Stomach (tissue), 8 donors: ENCODE measurements at regions not wholly inside any gene's neighbourhood (a gene's known extent, or its start where the extent isn't known, plus 50 kb on each side); places are given as distances from the start of the nearest gene placed in this dataset.

Source experiments
- DNase-seq, 2 donors: peaks; one replicate each; pipeline versions ENCODE4 v3.0.0 to v3.0.0-alpha.2; 2013 to 2019
- H3K27ac ChIP-seq, 5 donors: fragments of 200-600 bp in 4 of 5; sonication (generic) in 4 of 5; one replicate each; pipeline ENCODE4 v1.5.1; 2013 to 2019; ENCODE audit warnings: mild to moderate bottlenecking in 1 of 5, moderate library complexity in 1 of 5
- H3K27me3 ChIP-seq, 3 donors: fragments of 200-600 bp; sonication (generic); one replicate each; pipeline ENCODE4 v1.5.1; 2017 to 2019; ENCODE audit warnings: mixed run types in 1 of 3
- H3K36me3 ChIP-seq, 4 donors: fragments of 200-600 bp; sonication (generic); 1 replicate in 3 of 4; 2 replicates in 1 of 4; pipeline ENCODE4 v1.5.1; 2016 to 2019
- H3K4me1 ChIP-seq, 4 donors: fragments of 200-600 bp; sonication (generic); one replicate each; pipeline ENCODE4 v1.5.1; 2016 to 2019
- H3K4me3 ChIP-seq, 4 donors: fragments of 200-600 bp; sonication (generic) in 3 of 4; one replicate each; pipeline ENCODE4 v1.5.1; 2016 to 2019; ENCODE audit warnings: mild to moderate bottlenecking in 1 of 4
- H3K9me3 ChIP-seq, 4 donors: fragments of 200-600 bp; sonication (generic); one replicate each; pipeline ENCODE4 v1.5.1; 2016 to 2019
- EP300 ChIP-seq: sonication (generic); formaldehyde crosslinking; IDR thresholded peaks from one replicate; pipeline ENCODE4 v1.6.1; 2017; ENCODE audit warnings: antibody characterized with exemption
- POLR2A ChIP-seq, 4 donors: fragments of 450-650 bp; IDR thresholded peaks; one replicate each; pipeline ENCODE4 v1.6.1; 2016; ENCODE audit warnings: antibody characterized with exemption in 4 of 4, control low read depth in 2 of 4, mild to moderate bottlenecking in 1 of 4, moderate library complexity in 1 of 4
- POLR2AphosphoS5 ChIP-seq, 3 donors: sonication (generic); formaldehyde crosslinking; IDR thresholded peaks; one replicate each; pipeline ENCODE4 v1.6.1; 2016; ENCODE audit warnings: antibody characterized with exemption in 3 of 3
- WGBS, 5 donors: extraction: QIAGEN DNeasy Blood & Tissue Kit in 3 of 5; methylation state at CpG; one replicate each; pipeline versions ENCODE4 v1.1.5 to v1.1.7; 2013 to 2018; 5-methylcytosine and 5-hydroxymethylcytosine counted together
- intact Hi-C: fragments of 100-400 bp; cut with DNase I; formaldehyde crosslinking; loops from one replicate; pipeline ENCODE4 v1.15.1; 2023; ENCODE audit warnings: low total_unique reads
- TF ChIP-seq, protein P1 (sequence below), 7 experiments: fragments of 450-650 bp in 4 of 7; fragments of 200-600 bp in 3 of 7; sonication (generic) in 3 of 7; IDR thresholded peaks; one replicate each; pipeline ENCODE4 v1.5.1; 2016 to 2019; ENCODE audit warnings: antibody characterized with exemption in 7 of 7, control low read depth in 2 of 7, mild to moderate bottlenecking in 1 of 7
- donor health status: healthy with polysubstance abuse.
- donor health status: Bipolar disorder and iron deficiency.
- donor health status: healthy.

DNA sequence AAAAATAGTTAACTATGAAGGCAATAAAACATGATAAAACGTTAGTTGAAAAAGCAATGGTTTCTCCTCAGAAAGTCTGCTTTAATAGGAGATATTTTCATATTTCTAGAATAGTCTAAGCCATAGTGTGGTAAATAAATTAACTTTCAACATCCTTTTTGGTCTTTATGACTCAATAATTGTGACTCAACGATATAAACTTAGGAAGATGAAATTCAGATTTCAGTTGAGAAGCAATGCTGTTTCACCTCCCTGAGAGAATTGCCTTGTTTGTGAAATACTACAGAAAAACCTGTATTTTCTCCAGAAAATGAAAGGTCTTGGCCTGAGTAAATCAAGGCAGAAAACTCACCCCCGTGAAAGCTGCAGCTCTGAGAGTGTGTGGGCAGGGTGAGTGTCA lies 166.9 kb downstream of the ETAA1 start:
- H3K27me3 ChIP-seq, result no peaks in the 10 kb centered on the region
- H3K27ac ChIP-seq, result no peak overlapping the region
- TF ChIP-seq POLR2AphosphoS5 (IDR thresholded peaks at IDR 0.05), result no peak
- no peak for TF ChIP-seq POLR2A (IDR thresholded peaks at IDR 0.05)
- no peak for TF ChIP-seq EP300
- TF ChIP-seq, protein P1, sequence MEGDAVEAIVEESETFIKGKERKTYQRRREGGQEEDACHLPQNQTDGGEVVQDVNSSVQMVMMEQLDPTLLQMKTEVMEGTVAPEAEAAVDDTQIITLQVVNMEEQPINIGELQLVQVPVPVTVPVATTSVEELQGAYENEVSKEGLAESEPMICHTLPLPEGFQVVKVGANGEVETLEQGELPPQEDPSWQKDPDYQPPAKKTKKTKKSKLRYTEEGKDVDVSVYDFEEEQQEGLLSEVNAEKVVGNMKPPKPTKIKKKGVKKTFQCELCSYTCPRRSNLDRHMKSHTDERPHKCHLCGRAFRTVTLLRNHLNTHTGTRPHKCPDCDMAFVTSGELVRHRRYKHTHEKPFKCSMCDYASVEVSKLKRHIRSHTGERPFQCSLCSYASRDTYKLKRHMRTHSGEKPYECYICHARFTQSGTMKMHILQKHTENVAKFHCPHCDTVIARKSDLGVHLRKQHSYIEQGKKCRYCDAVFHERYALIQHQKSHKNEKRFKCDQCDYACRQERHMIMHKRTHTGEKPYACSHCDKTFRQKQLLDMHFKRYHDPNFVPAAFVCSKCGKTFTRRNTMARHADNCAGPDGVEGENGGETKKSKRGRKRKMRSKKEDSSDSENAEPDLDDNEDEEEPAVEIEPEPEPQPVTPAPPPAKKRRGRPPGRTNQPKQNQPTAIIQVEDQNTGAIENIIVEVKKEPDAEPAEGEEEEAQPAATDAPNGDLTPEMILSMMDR (IDR thresholded peaks at IDR 0.05), result no peak
- no peak for DNase-seq
- WGBS, 5 donors, result 66 to 82% (median 81%) methylated on average over 3 of the region's 3 CpGs
- H3K4me1 ChIP-seq, result peaks cover 0 to 21% (median 10%) of the 10 kb centered on the region in 4 donors
- no peak overlapping the region for H3K4me3 ChIP-seq
- no peaks in the 10 kb centered on the region for H3K36me3 ChIP-seq
- H3K9me3 ChIP-seq, result no peaks in the 10 kb centered on the region
- intact Hi-C loops, result no loop called here

DNA sequence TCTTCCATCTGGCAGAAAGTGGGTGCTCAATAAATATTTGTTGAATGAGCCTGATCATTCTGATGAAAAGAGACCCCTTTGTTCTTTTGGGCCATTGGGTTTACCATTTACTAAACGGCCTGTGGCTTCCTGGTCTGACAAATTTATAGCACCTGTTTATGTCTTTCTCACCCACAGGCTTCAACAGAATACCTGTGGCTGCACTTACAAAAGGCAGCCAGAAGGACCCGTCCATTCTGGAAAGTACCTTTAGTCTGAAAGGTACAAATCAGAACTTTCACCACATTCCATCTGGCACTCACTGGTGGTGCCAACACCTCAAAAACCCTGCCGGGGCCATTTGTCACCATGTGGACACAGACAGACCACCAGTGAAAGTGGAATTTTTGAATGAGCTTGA lies 167.5 kb downstream of the ETAA1 start:
- Histone ChIP-seq H3K27me3 (no peaks in the 10 kb centered on the region), H3K4me1 (peaks cover 0 to 21% (median 10%) of the 10 kb centered on the region in 4 donors), H3K36me3 (no peaks in the 10 kb centered on the region), H3K9me3 (no peaks in the 10 kb centered on the region), H3K27ac (no peak overlapping the region), H3K4me3 (no peak overlapping the region)
- TF ChIP-seq EP300, result no peak
- TF ChIP-seq POLR2A (IDR thresholded peaks at IDR 0.05), result no peak
- TF ChIP-seq, protein P1 (IDR thresholded peaks at IDR 0.05), result no peak
- TF ChIP-seq POLR2AphosphoS5 (IDR thresholded peaks at IDR 0.05), result no peak
- intact Hi-C loops, result no loop called here
- WGBS, 5 donors, result 81 to 87% (median 83%) methylated on average over 3 of the region's 3 CpGs
- no peak for DNase-seq

DNA sequence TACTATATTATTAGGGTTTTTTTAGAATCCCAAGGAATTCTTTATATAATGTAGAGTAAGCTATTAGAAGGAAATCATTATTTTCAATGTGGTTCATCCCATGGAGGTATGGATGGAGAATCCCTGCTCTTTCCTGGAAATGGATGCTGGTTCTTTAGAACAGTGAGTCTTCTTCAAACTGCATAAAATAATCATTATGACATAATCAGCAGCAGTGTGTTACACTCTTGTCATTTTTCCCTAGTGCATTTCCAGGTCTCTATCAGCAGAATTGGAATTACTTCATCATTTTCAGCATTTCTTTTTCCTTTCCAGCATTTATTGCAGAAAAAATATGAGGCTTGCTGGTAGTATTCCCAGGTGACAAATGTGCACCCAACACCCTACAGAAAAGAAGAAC lies 168.1 kb downstream of the ETAA1 start:
- peak overlapping the region in 1 of 5 donors; percentile 32 for H3K27ac ChIP-seq

DNA sequence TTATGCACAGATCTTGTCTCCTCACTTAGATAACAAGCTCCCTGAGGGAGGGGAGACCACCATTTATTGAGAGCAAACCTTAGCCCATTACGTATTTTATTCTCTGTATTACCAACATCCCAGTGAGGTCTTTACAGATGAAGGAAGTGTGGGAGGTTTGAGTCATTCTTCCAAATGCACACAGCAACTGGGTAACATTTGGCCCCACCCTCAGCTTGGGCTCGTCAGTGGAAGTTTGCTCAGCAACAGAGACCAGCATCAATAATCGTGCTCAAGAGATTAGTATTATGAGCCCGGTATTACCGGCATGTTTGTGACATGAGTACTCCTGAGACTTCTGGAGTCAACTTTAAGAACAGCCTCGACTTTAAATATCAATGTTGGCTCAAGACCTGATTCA lies 168.6 kb downstream of the ETAA1 start:
- no peaks in the 10 kb centered on the region for H3K9me3 ChIP-seq
- TF ChIP-seq POLR2AphosphoS5 (IDR thresholded peaks at IDR 0.05) (peak in 2 of 3 donors; percentile 17 to 29), POLR2A (IDR thresholded peaks at IDR 0.05) (no peak), EP300 (no peak)
- TF ChIP-seq, protein P1 (IDR thresholded peaks at IDR 0.05), result no peak
- peak overlapping the region in 1 of 5 donors; percentile 32 for H3K27ac ChIP-seq
- no peaks in the 10 kb centered on the region for H3K27me3 ChIP-seq
- H3K36me3 ChIP-seq, result no peaks in the 10 kb centered on the region
- DNase-seq, result peak; percentile 51 to 55
- intact Hi-C loops, result no loop called here
- WGBS, 5 donors, result 50 to 72% (median 59%) methylated on average over 6 of the region's 6 CpGs
- H3K4me3 ChIP-seq, result no peak overlapping the region
- H3K4me1 ChIP-seq, result peaks cover 0 to 14% (median 8%) of the 10 kb centered on the region in 4 donors

More for the DNA sequence above, 168.1 kb downstream of the ETAA1 start:
- intact Hi-C loops, result no loop called here
- no peak for TF ChIP-seq POLR2A (IDR thresholded peaks at IDR 0.05)
- TF ChIP-seq POLR2AphosphoS5 (IDR thresholded peaks at IDR 0.05), result no peak
- TF ChIP-seq, protein P1 (IDR thresholded peaks at IDR 0.05), result no peak
- no peak for TF ChIP-seq EP300
- no peak for DNase-seq
- no peak overlapping the region for H3K4me3 ChIP-seq
- peaks cover 0 to 19% (median 10%) of the 10 kb centered on the region in 4 donors for H3K4me1 ChIP-seq
- no peaks in the 10 kb centered on the region for H3K27me3 ChIP-seq
- no peaks in the 10 kb centered on the region for H3K9me3 ChIP-seq
- H3K36me3 ChIP-seq, result no peaks in the 10 kb centered on the region
